HCT116 (cell line): ENCODE measurements at regions not wholly inside any gene's neighbourhood (a gene's known extent, or its start where the extent isn't known, plus 50 kb on each side); places are given as distances from the start of the nearest gene placed in this dataset.

ENCODE experiments used
- ATAC-seq: fragments of 200-7000 bp; cut with Tn5 transposase; 2 replicates; pipeline ENCODE4 v1.9.1; 2020; ENCODE audit warnings: mild to moderate bottlenecking, moderate library complexity
- BruUV-seq: library from RNA; stranded (reverse); fragments of 400-500 nt; replicated peaks from 2 replicates; lab custom pipeline; 2021; lab: Mats Ljungman, UMichigan
- CTCF ChIA-PET: fragments of 300-600 bp; sonication (Branson Sonifier 250); formaldehyde crosslinking; loops from one replicate; lab custom pipeline; 2021; ENCODE audit warnings: antibody characterized with exemption; lab: Charles Lee
- POLR2A ChIA-PET: fragments of 300-600, 350-600 bp; sonication (Branson Sonifier 250); formaldehyde crosslinking; loops from one replicate; lab custom pipeline; 2021; ENCODE audit warnings: antibody characterized with exemption; lab: Charles Lee
- RAD21 ChIA-PET, 2 experiments: fragments of 300-600 bp; sonication (Branson Sonifier 250); formaldehyde crosslinking; loops; one replicate each; lab custom pipeline; 2023; ENCODE audit warnings: low total read pairs in 2 of 2; ENCODE audit not compliant: uncharacterized antibody in 2 of 2, unreplicated experiment in 2 of 2, low non-redundant PET in 1 of 2; lab: Charles Lee
- DNase-seq: peaks from one replicate; pipeline ENCODE4 v3.0.0-alpha.2; 2010; ENCODE audit warnings: low read depth, low spot score
- H2AFZ ChIP-seq: fragments of 200-600 bp; shearing (Covaris generic), sonication (generic); 2 replicates; pipeline ENCODE4 v1.6.1; 2017; ENCODE audit warnings: low read depth, mixed run types, mixed read lengths, antibody characterized with exemption, low read length; ENCODE audit not compliant: poor library complexity, severe bottlenecking
- H3K27ac ChIP-seq: 2 replicates; pipeline ENCODE4 v1.5.1; 2012; ENCODE audit warnings: low read depth, low read length
- H3K27me3 ChIP-seq: fragments of 200-600 bp; sonication (generic); 2 replicates; pipeline ENCODE4 v1.6.1; 2016; ENCODE audit warnings: mixed run types, low read length, mixed read lengths; ENCODE audit not compliant: insufficient read depth
- H3K36me3 ChIP-seq, 2 experiments: fragments of 200-500 bp in 1 of 2; fragments of 200-600 bp in 1 of 2; sonication (Bioruptor generic) in 1 of 2; sonication (generic) in 1 of 2; 2 replicates each; pipeline versions ENCODE4 v1.5.1 to v1.6.1; 2014 to 2016; ENCODE audit warnings: low read length in 2 of 2, inconsistent platforms in 1 of 2, mixed read lengths in 1 of 2, mixed run types in 1 of 2; ENCODE audit not compliant: insufficient read depth in 2 of 2, control insufficient read depth in 1 of 2
- H3K4me1 ChIP-seq, 2 experiments: fragments of 200-600 bp in 1 of 2; sonication (generic) in 1 of 2; 2 replicates each; pipeline versions ENCODE4 v1.5.1 to v1.6.1; 2012 to 2017; ENCODE audit warnings: low read length in 2 of 2, inconsistent platforms in 1 of 2, mild to moderate bottlenecking in 1 of 2, mixed read lengths in 1 of 2, mixed run types in 1 of 2, moderate library complexity in 1 of 2; ENCODE audit not compliant: insufficient read depth in 2 of 2, control insufficient read depth in 1 of 2
- H3K4me2 ChIP-seq: fragments of 200-600 bp; sonication (generic); 2 replicates; pipeline ENCODE4 v1.6.1; 2017; ENCODE audit warnings: mixed run types, low read length, mixed read lengths
- H3K4me3 ChIP-seq, 2 experiments: fragments of 200-600 bp in 1 of 2; sonication (generic) in 1 of 2; replicated peaks in 1 of 2; 2 replicates each; pipeline ENCODE4 v1.5.1; 2011 to 2016; ENCODE audit warnings: low read length in 2 of 2, control low read depth in 1 of 2, low read depth in 1 of 2, mild to moderate bottlenecking in 1 of 2, mixed read lengths in 1 of 2, mixed run types in 1 of 2
- H3K79me2 ChIP-seq: fragments of 200-600 bp; sonication (generic); 2 replicates; pipeline ENCODE4 v1.6.1; 2017; ENCODE audit warnings: mild to moderate bottlenecking, mixed run types, low read length, moderate library complexity, mixed read lengths; ENCODE audit not compliant: insufficient read depth
- H3K9ac ChIP-seq: fragments of 200-600 bp; sonication (generic); 2 replicates; pipeline ENCODE4 v1.6.1; 2016; ENCODE audit warnings: low read length, mixed read lengths
- H3K9me2 ChIP-seq: fragments of 200-600 bp; sonication (generic), shearing (Covaris generic); 2 replicates; pipeline ENCODE4 v1.6.1; 2017; ENCODE audit warnings: mixed run types, mild to moderate bottlenecking, moderate library complexity; ENCODE audit not compliant: insufficient read depth
- H3K9me3 ChIP-seq, 2 experiments: fragments of 200-500 bp in 1 of 2; fragments of 200-600 bp in 1 of 2; sonication (Bioruptor generic) in 1 of 2; sonication (generic) in 1 of 2; 2 replicates each; pipeline ENCODE4 v1.6.1; 2014 to 2017; ENCODE audit warnings: low read length in 2 of 2, mixed read lengths in 2 of 2, inconsistent platforms in 1 of 2, low read depth in 1 of 2, mild to moderate bottlenecking in 1 of 2, mixed run types in 1 of 2, moderate library complexity in 1 of 2; ENCODE audit not compliant: control insufficient read depth in 1 of 2, insufficient read depth in 1 of 2
- H4K20me1 ChIP-seq: fragments of 200-600 bp; sonication (generic), shearing (Covaris generic); 2 replicates; pipeline ENCODE4 v1.6.1; 2017; ENCODE audit warnings: mixed run types, mild to moderate bottlenecking, moderate library complexity; ENCODE audit not compliant: insufficient read depth
- intact Hi-C: fragments of 100-400 bp; cut with micrococcal nuclease; formaldehyde crosslinking; loops from 2 replicates; pipeline ENCODE4 v1.10.0; 2022
- TF ChIP-seq, protein P1 (sequence below): IDR thresholded peaks from 2 replicates; pipeline ENCODE4 v1.6.1; 2012; ENCODE audit warnings: low read depth
- TF ChIP-seq, protein P2 (sequence below): IDR thresholded peaks from 2 replicates; pipeline ENCODE4 v1.6.1; 2011; ENCODE audit warnings: mild to moderate bottlenecking, low read length, moderate library complexity; ENCODE audit not compliant: insufficient replicate concordance; ENCODE audit errors: extremely low read depth

DNA sequence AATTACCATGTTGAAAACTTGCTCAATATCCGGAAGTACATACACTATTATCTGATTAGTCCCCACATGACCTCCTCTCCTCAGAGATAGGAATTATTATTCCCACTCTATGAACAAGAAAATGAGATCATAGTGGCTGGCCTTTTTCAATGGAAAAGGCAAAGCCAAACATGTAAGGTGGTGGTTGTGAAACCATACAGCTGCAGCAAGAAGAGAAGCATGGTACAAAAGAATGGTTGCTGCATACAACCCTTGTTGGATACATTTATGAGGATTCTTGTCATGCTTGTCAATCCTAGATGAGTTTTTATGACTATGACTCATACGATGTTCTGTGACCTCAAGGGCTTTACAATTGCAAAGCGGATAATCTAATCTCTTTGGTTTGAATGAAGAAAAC lies 514.7 kb downstream of the PLPP3 start:
- no peaks in the 10 kb centered on the region for H3K9me3 ChIP-seq

More for the DNA sequence above, 514.7 kb downstream of the PLPP3 start:
- peak; percentile 64 for ATAC-seq
- H3K4me1 ChIP-seq, result peaks cover 7 to 18% of the 10 kb centered on the region in 2 experiments; a peak in 3 of 4 replicates
- RAD21 ChIA-PET, result no interaction called here
- H3K27ac ChIP-seq, result no peak overlapping the region
- peak overlapping the region; percentile 47 for H3K4me2 ChIP-seq
- CTCF ChIA-PET, result no interaction called here
- no TSS peak for BruUV-seq
- TF ChIP-seq, protein P1, sequence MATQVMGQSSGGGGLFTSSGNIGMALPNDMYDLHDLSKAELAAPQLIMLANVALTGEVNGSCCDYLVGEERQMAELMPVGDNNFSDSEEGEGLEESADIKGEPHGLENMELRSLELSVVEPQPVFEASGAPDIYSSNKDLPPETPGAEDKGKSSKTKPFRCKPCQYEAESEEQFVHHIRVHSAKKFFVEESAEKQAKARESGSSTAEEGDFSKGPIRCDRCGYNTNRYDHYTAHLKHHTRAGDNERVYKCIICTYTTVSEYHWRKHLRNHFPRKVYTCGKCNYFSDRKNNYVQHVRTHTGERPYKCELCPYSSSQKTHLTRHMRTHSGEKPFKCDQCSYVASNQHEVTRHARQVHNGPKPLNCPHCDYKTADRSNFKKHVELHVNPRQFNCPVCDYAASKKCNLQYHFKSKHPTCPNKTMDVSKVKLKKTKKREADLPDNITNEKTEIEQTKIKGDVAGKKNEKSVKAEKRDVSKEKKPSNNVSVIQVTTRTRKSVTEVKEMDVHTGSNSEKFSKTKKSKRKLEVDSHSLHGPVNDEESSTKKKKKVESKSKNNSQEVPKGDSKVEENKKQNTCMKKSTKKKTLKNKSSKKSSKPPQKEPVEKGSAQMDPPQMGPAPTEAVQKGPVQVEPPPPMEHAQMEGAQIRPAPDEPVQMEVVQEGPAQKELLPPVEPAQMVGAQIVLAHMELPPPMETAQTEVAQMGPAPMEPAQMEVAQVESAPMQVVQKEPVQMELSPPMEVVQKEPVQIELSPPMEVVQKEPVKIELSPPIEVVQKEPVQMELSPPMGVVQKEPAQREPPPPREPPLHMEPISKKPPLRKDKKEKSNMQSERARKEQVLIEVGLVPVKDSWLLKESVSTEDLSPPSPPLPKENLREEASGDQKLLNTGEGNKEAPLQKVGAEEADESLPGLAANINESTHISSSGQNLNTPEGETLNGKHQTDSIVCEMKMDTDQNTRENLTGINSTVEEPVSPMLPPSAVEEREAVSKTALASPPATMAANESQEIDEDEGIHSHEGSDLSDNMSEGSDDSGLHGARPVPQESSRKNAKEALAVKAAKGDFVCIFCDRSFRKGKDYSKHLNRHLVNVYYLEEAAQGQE, result no peak
- TF ChIP-seq, protein P2, sequence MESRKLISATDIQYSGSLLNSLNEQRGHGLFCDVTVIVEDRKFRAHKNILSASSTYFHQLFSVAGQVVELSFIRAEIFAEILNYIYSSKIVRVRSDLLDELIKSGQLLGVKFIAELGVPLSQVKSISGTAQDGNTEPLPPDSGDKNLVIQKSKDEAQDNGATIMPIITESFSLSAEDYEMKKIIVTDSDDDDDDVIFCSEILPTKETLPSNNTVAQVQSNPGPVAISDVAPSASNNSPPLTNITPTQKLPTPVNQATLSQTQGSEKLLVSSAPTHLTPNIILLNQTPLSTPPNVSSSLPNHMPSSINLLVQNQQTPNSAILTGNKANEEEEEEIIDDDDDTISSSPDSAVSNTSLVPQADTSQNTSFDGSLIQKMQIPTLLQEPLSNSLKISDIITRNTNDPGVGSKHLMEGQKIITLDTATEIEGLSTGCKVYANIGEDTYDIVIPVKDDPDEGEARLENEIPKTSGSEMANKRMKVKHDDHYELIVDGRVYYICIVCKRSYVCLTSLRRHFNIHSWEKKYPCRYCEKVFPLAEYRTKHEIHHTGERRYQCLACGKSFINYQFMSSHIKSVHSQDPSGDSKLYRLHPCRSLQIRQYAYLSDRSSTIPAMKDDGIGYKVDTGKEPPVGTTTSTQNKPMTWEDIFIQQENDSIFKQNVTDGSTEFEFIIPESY, result no peak
- TF ChIP-seq, all 23 proteins: peak for 0
- H3K4me3 ChIP-seq, result no peak overlapping the region
- POLR2A ChIA-PET, result no interaction called here
- no peaks in the 10 kb centered on the region for H3K79me2 ChIP-seq
- intact Hi-C loops, result no loop called here
- H3K9ac ChIP-seq, result no peak overlapping the region
- no peaks in the 10 kb centered on the region for H3K27me3 ChIP-seq
- DNase-seq, result peak; percentile 2
- no peaks in the 10 kb centered on the region for H3K36me3 ChIP-seq
- H4K20me1 ChIP-seq, result no peaks in the 10 kb centered on the region
- no peaks in the 10 kb centered on the region for H3K9me2 ChIP-seq
- H2AFZ ChIP-seq, result no peak overlapping the region
